A673 (cell line): ENCODE measurements at regions not wholly inside any gene's neighbourhood (a gene's known extent, or its start where the extent isn't known, plus 50 kb on each side); places are given as distances from the start of the nearest gene placed in this dataset.
"Not testable (repeated sequence)": the region's sequence is repeated elsewhere in the genome, so short reads cannot be mapped to it uniquely, and the experiment has no call there.

ENCODE experiments used
- BruUV-seq: library from RNA; stranded (reverse); fragments of 400-500 nt; replicated peaks from 2 replicates; lab custom pipeline; 2021; lab: Mats Ljungman, UMichigan
- CTCF ChIA-PET: fragments of 300-600 bp; sonication (Branson Sonifier 250); formaldehyde crosslinking; loops from one replicate; lab custom pipeline; 2022; ENCODE audit warnings: antibody characterized with exemption; lab: Charles Lee
- POLR2A ChIA-PET: fragments of 300-600 bp; sonication (Branson Sonifier 250); formaldehyde crosslinking; loops from one replicate; lab custom pipeline; 2022; ENCODE audit warnings: antibody characterized with exemption; ENCODE audit not compliant: low non-redundant PET; lab: Charles Lee
- DNase-seq: peaks from one replicate; pipeline ENCODE4 v3.0.0-alpha.2; 2015; ENCODE audit warnings: low spot score
- H3K27ac ChIP-seq: fragments of 200-600 bp; sonication (generic); 2 replicates; pipeline ENCODE4 v1.5.1; 2016; ENCODE audit warnings: mixed run types, low read depth, mild to moderate bottlenecking, mixed read lengths, antibody characterized with exemption, low read length; ENCODE audit not compliant: poor library complexity, severe bottlenecking
- H3K27me3 ChIP-seq: fragments of 200-600 bp; sonication (generic); replicated peaks from 2 replicates; pipeline ENCODE4 v1.6.1; 2017; ENCODE audit warnings: mixed run types, low read depth, mild to moderate bottlenecking, mixed read lengths, antibody characterized with exemption, low read length; ENCODE audit not compliant: insufficient read depth, poor library complexity
- H3K36me3 ChIP-seq: fragments of 200-600 bp; sonication (generic); 2 replicates; pipeline ENCODE4 v1.6.1; 2016; ENCODE audit warnings: mixed run types, mild to moderate bottlenecking, mixed read lengths, antibody characterized with exemption, low read length; ENCODE audit not compliant: insufficient read depth, poor library complexity, severe bottlenecking
- H3K4me1 ChIP-seq: fragments of 200-600 bp; sonication (generic); 2 replicates; pipeline ENCODE4 v1.6.1; 2017; ENCODE audit warnings: mixed run types, mild to moderate bottlenecking, mixed read lengths, antibody characterized with exemption, low read length; ENCODE audit not compliant: insufficient read depth, poor library complexity, severe bottlenecking
- H3K4me3 ChIP-seq: fragments of 200-600 bp; sonication (generic); 2 replicates; pipeline ENCODE4 v1.5.1; 2016; ENCODE audit warnings: low read depth, mixed run types, mild to moderate bottlenecking, mixed read lengths, low read length; ENCODE audit not compliant: poor library complexity, severe bottlenecking
- H3K9me3 ChIP-seq: fragments of 200-600 bp; sonication (generic); 2 replicates; pipeline ENCODE4 v1.6.1; 2016; ENCODE audit warnings: mixed run types, low read depth, mild to moderate bottlenecking, mixed read lengths, antibody characterized with exemption, low read length; ENCODE audit not compliant: poor library complexity, severe bottlenecking
- CTCF ChIP-seq: fragments of 300-800, 200-600 bp; sonication (generic); conservative IDR thresholded peaks from 2 replicates; pipeline ENCODE4 v1.5.1; 2017; ENCODE audit warnings: low read depth, mild to moderate bottlenecking, antibody characterized with exemption, low read length, moderate library complexity, mixed read lengths
- EZH2 ChIP-seq: fragments of 200-600 bp; sonication (generic); IDR thresholded peaks from 2 replicates; pipeline ENCODE4 v1.6.1; 2017; ENCODE audit warnings: borderline replicate concordance, low read depth, mild to moderate bottlenecking, mixed read lengths, antibody characterized with exemption, low read length; ENCODE audit not compliant: poor library complexity, severe bottlenecking
- intact Hi-C: fragments of 100-400 bp; cut with micrococcal nuclease; formaldehyde crosslinking; loops from one replicate; pipeline ENCODE4 v1.10.0; 2022; ENCODE audit not compliant: unreplicated experiment

- H3K27ac ChIP-seq: no peak overlapping the region
- no peak for DNase-seq
- ChIA-PET CTCF (no interaction called here), POLR2A (no interaction called here)
- H3K36me3 ChIP-seq: no peaks in the 10 kb centered on the region
- intact Hi-C loops: no loop called here
- H3K4me3 ChIP-seq: no peak overlapping the region
- TF ChIP-seq CTCF (no peak), EZH2 (no peak)
- no peaks in the 10 kb centered on the region for H3K4me1 ChIP-seq
- H3K27me3 ChIP-seq: no peaks in the 10 kb centered on the region
- H3K9me3 ChIP-seq: peaks cover 7% of the 10 kb centered on the region
- no TSS peak for BruUV-seq
Measured at GRCh38 chr12:46990211-46990610, 89.2 kb upstream of the PCED1B start.

DNA sequence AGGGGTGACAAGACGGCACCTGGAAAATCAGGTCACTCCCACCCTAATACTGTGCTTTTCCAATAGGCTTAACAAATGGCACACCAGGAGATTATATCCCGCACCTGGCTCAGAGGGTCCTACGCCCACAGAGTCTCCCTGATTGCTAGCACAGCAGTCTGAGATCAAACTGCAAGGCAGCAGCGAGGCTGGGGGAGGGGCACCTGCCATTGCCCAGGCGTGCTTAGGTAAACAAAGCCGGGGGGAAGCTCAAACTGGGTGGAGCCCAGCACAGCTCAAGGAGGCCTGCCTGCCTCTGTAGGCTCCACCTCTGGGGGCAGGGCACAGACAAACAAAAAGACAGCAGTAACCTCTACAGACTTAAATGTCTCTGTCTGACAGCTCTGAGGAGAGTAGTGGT lies 87.4 kb upstream of the PCED1B start:
- H3K4me1 ChIP-seq, H3K9me3 ChIP-seq, intact Hi-C loops, H3K27me3 ChIP-seq, BruUV-seq, POLR2A ChIA-PET, DNase-seq, H3K4me3 ChIP-seq, H3K27ac ChIP-seq, CTCF ChIA-PET, H3K36me3 ChIP-seq: not testable (repeated sequence)

DNA sequence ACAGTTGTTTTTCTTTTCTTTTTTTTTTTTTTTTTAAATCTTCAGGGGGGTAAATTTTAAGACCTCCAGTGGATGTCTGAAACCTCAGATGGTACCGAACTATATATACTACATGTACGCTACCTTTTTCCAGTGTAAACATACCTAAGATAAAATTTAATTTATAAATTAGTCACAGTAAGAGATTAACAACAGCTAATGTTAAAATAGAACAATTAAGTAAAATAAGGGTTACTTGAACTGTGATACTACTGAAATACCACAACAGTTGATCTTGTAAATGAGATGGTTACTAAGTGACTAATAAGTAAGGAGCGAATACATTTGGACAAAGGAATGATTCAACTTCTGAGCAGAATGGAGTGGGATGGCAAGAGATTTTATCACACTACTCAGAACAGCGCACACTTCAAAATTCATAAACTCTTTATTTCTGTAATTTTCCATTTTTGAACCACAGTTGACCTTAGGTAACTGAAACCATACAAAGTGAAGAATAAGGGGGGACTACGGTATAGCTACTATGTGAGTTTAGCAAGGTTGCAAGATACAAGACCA lies 80.5 kb upstream of the PCED1B start:
- intact Hi-C loops: no loop called here
- CTCF ChIA-PET: no interaction called here

More for the DNA sequence above, 80.5 kb upstream of the PCED1B start:
- Histone ChIP-seq H3K36me3 (no peaks in the 10 kb centered on the region), H3K9me3 (no peaks in the 10 kb centered on the region), H3K27me3 (no peaks in the 10 kb centered on the region), H3K4me3 (no peak overlapping the region), H3K27ac (no peak overlapping the region), H3K4me1 (no peaks in the 10 kb centered on the region)
- BruUV-seq: no TSS peak
- POLR2A ChIA-PET: no interaction called here
- TF ChIP-seq CTCF (no peak), EZH2 (no peak)
- DNase-seq: no peak
